ENCODE measurements at regions not wholly inside any gene's neighbourhood (a gene's known extent, or its start where the extent isn't known, plus 50 kb on each side); places are given as distances from the start of the nearest gene placed in this dataset.
A peak's percentile ranks its signal among the peaks of the same experiment; 100 is the strongest.
"Not testable (repeated sequence)": the region's sequence is repeated elsewhere in the genome, so short reads cannot be mapped to it uniquely, and the experiment has no call there.

GRCh38 chr20:26214991-26215390, 518.3 kb upstream of the ZNF337 start:
- DNase-seq: no peak

DNA sequence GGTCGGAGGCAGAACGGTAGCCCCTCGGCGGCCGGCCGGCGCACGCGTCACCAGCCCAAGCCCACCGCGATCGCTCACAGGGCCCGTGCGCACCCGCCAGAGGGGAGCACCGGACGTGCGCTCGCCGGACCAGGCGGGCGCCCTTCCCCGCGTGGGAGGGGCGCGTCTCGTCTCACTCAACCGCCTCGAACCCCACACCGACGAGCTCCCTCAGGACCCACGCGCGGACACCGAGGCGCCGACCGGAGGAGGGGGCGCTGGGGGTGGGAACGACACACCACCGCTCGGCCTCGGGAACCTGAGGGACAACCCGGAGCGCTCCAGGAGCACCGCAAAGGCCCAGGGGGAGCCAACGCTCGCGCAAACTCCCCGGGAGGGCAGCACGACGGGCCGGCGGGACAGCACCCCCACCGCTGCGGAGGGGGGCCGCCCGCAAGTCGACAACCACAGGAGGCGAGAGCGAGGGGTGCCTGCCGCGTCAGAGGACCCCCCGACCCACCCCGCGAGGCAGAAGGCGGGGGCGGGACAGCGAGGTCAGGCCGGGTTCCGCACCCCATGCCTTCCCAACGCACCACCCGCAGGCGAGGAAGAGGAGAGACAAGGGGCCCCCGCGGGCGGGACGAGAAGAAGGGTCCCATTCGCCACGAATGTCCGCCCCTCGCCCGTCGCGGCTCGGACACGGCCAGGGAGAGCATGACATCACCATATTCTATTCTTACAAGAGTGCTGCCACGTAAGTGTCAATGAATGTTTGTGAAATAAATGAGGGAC, 512.7 kb upstream of the ZNF337 start:
- DNase-seq: no peak

DNA sequence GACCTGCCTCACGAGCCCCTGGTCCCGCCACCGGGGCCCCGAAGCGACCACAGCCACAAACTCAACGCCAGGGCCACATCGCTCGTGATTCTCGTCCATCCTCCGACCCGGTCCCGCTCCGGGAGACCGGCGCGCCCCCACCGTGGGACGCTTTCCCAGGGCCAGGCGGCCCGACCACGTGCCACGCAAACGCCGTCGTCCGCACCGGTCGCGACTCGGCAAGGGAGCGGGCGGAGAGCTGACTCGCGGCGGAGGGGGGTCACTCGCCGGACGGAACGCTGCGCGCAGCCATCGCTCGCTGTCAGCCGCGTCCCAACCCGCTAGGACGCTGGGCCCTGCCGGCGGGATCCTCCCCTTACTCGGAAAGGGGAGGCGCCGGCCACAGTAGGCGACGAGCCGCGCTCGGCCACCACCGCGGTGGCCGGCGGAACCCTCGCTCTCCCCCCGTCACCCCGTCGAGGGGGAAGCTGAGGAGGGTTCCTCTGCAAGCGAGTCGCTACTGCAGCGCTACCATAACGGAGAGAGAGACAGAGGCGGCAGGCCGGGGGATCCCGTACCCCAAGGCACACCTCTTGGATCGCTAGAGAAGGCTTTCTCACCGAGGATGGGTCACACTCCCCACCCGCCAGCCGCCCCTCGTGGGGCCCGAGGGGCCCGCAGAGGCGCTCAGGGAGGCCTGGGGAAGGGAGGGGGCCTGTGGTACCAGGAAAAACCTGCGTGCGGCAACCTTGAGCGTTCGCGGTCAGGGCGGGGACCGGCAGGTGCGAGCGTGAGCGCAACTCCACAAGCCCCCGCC, 511.8 kb upstream of the ZNF337 start:
- no peak for DNase-seq

DNA sequence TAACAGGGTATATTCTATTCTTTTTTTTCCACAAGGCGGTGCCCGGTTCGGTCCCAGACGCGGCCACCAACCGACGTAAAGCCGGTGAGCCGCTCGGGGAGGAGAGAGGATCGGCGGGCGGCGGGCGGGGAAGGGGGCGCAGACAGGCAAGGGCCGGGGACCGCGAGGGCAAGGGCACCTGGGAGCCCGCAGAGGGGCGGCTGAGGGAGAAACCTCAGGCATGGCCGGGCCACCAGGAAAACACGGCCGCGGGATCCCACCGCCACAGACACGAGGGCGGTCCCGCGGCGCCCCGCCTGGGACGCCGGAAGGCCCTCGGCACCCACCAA, 511.3 kb upstream of the ZNF337 start:
- not testable (repeated sequence) for DNase-seq

DNA sequence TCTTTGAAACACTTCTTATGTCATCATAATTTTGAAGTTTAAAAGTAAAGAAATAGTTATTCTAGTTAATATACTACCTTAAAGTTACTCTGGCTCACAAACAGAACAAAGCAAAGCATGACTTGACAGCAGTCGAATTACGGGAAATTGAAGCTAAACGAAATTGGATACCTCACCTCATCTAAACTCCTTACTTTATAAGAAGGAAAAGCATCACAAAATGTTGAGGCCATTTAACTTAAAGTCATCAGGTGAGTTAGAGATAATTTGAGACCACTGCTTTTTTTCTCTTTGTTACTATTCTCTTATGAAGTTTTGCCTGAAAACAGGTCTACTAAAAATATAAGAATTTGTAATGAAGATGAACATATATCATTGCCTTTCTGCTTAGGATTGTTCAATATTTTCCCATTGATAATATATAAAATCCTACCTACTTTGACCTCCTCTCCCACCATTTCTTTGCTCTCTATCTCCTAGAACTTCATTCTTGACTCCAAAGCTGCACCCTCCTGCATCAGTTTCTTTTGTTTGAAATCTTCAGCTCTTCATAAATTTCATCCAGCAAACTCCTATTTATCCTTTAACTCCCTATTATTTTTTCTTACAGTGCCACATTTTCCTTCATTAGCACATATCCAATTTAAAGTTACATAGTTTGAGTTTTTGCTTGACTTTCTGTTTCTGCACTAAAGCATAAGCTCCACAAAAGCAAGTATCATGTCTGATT, 510.7 kb upstream of the ZNF337 start:
- no peak for DNase-seq

- DNase-seq: no peak
Measured at GRCh38 chr20:26205350-26205749, 508.7 kb upstream of the ZNF337 start.

DNA sequence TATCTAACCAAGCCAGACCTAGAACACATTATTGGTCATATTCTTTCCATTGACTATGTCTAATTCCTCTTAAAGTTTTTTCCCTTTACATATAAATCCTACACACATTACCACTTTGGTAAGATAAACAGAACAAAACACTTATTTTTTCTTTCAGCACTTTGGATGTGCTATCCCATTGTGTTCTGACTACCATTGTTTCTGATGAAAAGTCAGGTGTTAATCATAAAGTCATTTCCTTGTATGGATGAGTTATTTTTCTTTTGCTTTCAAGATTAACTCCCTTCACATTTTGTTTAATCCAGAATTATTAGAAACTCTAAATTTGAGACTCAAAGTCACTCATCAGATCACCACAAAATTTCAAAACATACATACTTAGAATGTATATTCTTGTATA, 504.4 kb upstream of the ZNF337 start:
- DNase-seq: not testable (repeated sequence)

DNA sequence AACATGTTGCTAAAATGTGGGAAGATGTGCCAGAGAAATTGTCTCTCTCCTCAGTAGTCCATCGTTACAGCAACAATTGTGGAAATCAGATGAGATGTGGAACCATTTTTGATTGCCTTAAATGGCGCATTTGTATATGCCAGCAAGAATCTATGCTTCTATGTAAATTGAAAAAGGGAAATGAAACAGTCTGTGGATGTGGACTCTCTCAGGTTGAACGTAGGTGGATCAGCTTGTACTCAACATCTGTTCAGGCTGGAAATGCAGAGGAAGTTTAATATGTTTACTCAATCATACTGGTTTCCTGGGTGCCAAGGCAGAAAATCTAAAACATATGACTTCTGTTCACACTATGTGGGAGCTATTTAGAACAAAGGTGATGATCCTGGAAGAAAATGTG, 490.7 kb upstream of the ZNF337 start:
- DNase-seq: not testable (repeated sequence)

- DNase-seq: not testable (repeated sequence)
Measured at GRCh38 chr20:26183720-26184119, 487.1 kb upstream of the ZNF337 start.

DNA sequence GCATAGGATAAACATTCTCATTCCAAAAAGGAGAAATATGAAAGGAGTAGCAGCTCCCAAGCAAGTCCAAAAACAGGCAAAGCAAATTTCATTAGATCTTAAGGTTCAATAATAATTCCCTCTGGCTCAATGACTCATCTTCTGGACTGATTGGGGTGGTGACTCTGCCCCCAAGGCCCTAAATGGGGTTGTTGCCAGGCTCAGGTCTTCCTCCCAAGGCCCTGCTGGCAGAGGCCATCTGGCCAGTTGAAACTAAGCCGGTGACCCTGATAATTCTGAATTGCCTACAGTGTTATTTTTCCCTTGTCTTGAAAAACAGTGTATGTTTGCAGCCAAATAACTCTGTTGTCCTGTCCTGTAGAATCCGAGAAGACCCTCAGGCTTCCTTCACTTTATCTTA, 484.7 kb upstream of the ZNF337 start:
- DNase-seq: not testable (repeated sequence)

GRCh38 chr20:26171875-26172274, 475.2 kb upstream of the ZNF337 start:
- DNase-seq: not testable (repeated sequence)

- DNase-seq: peak; percentile 9
Measured at GRCh38 chr20:26169506-26169905, 472.9 kb upstream of the ZNF337 start.

GRCh38 chr20:26167499-26167898, 470.8 kb upstream of the ZNF337 start:
- DNase-seq: peak; percentile 30

GRCh38 chr20:26163890-26164289, 467.2 kb upstream of the ZNF337 start:
- peak; percentile 74 for DNase-seq

- DNase-seq: not testable (repeated sequence)
Measured at GRCh38 chr20:26163151-26163550, 466.5 kb upstream of the ZNF337 start.

DNA sequence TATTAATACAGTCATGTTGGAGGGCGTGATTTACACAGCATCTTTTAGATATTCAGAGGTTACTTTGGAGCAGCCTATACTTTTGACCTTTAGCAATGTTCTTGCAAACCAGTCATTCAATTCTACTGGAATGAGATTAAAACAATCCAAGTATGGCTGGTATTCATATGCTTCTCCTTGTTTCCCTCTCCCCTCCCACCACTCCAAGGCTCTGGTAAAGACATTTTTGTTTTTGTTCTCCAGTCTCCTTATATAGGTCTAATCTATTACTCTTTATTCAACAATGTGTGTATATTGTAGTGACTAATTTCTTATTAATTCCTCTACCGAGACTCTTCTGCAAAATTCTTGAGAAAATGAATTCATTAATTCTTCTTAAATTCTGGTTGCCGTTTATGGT, 465.1 kb upstream of the ZNF337 start:
- DNase-seq: not testable (repeated sequence)

GRCh38 chr20:26160916-26161315, 464.3 kb upstream of the ZNF337 start:
- DNase-seq: not testable (repeated sequence)

- no peak for DNase-seq
Measured at GRCh38 chr20:26154224-26154623, 457.6 kb upstream of the ZNF337 start.

DNA sequence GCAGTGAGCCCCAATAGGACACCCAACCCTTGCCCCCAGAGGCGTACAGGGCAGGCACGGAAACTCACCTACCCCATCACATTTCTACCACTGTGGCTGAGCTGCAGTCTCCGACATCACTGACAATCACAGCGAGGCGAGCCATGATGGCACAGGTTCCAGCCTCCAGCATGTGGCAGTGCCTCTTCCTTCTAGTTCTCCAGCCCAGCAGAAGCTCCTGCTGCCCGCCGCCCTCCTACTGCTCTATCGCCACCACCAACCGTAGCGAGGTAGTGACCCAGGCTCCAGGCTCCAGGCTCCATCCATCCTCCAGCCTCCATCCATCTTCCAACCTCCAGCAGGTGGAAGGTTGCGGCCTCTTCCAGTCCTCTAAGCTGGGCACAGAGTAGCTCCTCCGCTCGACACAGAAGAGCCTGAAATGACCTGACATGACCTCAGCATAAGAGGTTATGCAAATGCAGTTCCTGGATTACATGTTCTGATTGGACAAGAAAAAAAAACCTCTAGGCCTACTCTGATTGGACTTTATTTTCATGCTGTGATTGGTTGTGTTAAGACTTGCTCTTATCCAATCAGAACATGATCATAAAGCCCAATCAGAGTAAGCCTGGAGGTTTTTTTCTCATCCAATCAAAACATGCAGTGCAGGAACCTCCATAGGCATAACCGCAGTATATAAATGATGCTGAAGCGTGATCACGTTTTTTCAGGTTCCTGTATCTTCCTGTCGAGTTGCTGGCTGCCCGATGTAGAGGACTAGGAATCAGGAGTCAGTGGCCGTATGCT, 438.9 kb upstream of the ZNF337 start:
- no peak for DNase-seq

DNA sequence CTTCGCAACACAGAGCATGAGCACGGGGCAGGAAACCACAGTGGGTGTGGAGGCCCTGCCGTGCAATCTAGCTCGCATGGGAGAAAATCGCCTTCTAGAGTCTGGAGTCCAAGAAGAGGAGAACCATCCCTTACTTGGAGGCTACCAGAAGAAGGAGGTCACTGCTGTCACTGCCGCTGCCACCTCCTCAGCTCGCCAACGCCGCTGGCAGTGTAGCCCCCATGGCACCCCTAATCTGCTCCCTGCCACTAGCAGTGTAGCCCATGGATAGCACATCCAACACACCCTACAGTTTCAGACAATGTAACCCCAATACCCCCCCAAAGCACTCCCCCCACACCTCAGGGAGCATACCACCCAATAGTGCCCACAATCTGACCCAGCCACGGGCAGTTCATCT, 438.0 kb upstream of the ZNF337 start:
- DNase-seq: no peak

GRCh38 chr20:26133794-26134193, 437.1 kb upstream of the ZNF337 start:
- DNase-seq: not testable (repeated sequence)

- DNase-seq: not testable (repeated sequence)
Measured at GRCh38 chr20:26120920-26121319, 424.3 kb upstream of the ZNF337 start.

DNA sequence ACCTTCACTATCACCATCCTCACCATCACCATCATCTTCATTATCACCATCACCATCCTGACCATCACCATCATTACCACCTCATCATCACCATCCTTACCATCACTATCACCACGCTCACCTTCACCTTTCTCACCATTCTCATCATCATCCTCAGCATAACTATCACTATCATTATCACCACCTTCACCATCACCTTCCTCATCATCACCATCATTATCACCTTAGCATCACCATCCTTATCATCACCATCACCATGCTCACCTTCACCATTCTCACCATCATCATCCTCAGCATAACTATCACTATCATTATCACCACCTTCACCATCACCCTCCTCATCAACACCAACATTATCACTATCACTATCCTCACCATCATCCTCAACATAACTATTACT, 397.8 kb upstream of the ZNF337 start:
- DNase-seq: not testable (repeated sequence)

Measured in kidney glomerular epithelial cell (primary cell).